IPS DF 4.7 (cell line): ENCODE measurements at regions not wholly inside any gene's neighbourhood (a gene's known extent, or its start where the extent isn't known, plus 50 kb on each side); places are given as distances from the start of the nearest gene placed in this dataset.
"Not testable (repeated sequence)": the region's sequence is repeated elsewhere in the genome, so short reads cannot be mapped to it uniquely, and the experiment has no call there.

Source experiments
- DNase-seq: peaks from one replicate; pipeline ENCODE4 v3.0.0-alpha.2; 2013; ENCODE audit warnings: low spot score; ENCODE audit errors: extremely low read depth

DNA sequence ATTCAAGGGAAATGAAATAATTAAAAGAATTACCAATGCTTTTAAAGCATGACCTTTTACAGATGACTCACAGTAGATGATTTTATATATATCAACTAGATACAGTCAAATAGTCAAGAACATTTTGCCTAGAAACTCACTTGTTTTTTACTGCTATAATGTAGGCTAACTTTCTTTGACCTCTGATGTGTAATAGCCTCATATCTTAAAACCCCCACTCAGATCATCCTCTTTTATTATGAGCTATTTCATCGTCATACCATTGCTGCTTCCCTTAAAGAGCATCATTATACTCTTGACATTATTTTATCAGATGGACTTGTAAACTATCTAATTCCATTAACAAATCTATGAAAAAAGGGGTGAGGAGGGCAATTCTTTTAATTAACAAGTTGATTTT is 355.9 kb upstream of the AGA start:
- DNase-seq: no peak

DNA sequence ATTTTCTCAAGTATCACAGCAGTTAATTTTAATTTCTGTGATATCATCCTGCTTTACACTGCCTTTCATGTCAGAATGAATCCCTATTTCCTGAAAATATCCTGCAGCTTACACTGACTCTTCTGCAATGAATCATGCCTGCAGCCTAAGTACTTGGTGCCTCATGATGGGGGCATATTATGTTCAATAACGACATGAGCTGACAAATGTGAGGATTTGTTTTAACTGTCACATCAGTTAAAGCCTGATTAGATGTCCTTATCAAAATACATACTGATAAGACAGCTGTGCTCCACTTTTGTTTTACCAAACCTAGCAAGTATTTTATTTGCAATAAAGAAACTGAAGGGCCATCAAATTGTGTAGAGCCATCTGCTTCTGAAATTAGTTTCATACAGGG is 359.9 kb upstream of the AGA start:
- DNase-seq: no peak

DNA sequence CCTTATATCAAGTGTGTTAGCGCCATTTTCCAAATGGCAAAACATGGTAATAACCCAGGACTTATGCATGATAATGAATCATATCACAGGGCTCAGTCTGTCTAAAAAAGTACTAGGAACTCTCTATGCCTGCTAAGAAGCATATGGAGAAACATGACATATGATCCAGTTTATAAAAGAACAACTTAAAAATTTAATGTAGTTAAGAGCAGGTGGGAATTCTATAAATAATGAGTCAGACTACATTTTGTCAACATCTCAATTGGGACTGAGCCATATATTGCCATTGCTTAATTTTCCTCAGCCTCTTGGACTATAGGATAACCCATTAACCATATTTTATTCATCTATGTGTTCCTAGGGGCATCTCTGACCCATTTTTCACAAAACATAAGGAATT is 360.4 kb upstream of the AGA start:
- no peak for DNase-seq

DNA sequence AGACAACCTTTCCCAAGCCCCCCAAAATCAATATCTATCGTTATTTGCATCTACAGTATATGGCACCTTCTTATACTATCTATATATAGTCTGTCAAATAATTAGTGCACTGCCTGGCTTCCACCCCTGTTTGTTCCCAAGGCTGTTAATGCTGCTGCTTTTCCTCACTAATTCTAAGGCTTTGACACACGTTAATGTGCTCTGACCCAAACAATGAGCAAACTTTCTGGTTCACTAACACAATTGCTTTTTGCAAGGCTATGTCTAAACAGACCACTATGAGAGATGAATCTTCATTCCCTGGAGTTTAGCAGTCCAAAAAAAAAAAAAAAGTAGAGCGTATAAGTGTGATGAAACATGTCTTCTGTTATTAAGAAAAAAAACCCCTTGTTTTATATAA is 360.9 kb upstream of the AGA start:
- no peak for DNase-seq

DNA sequence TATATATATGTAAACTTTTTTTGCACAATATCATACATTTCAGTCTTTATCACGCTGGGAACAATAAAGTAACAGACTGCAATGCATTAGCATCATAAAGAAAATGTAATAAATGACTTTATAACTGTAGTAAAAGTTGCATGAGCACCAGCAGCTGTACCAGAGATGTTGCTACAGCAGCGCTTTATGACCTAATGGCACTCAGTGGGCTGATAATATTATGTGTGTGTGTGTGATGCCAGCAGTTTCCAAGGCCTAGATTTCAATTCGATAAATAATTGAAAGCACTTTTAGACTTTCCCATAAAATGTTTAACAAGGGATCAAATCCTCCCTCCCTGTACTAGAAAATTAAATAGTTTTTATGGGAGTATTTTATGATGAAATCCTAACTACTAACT is 367.6 kb upstream of the AGA start:
- DNase-seq: no peak

DNA sequence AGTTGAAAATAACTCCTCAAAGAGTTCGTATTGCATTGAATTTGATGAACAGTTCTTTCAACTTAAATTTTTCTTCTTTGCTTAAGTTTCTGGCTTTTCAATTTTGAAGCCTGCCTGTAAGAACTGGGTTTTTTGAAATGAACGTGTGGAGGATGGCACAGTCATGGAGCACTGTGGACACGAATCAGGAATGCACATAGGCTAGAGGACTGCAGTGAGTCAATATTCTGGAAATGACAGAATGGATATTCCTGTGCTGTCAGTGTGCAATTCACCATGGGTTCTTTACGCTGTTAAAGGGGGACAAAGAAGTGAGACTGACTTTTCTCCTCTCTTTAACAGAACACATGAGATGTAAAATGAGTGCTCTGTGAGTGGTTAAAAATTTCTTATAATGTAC is 368.0 kb upstream of the AGA start:
- no peak for DNase-seq

DNA sequence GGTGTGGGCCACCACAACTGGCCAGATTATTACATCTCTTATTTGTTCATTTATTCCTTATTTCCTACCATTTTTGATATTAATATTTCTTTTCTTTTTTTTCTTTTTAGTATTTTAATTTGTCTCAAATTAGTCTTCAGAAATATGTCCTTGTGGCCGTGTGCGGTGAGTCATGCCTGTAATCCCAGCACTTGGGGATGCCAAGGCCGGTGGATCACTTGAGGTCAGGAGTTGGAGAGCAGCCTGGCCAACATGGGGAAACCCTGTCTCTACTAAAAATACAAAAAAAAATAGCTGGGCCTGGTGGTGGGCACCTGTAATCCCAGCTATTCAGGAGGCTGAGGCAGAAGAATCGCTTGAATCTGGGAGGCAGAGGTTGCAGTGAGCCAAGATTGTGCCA is 376.2 kb upstream of the AGA start:
- DNase-seq: not testable (repeated sequence)

DNA sequence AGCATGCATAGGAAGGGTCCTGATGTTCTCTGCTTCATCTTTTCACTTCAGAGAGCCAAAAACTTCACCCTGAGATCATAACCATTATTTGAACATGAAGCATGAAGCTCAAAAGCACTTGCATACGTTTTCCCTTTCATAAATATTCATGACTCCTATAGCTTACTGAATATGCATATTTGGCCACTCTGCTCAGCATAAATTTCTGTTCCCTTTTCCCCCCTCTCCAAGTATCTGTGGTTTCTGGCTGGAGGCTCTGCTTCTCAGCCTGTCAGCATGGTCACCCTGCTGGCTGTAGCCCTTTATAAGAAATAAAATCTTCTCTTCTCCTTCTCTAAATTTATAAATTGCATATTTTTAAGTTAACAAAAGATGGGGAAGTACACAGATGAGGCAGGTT is 384.7 kb upstream of the AGA start:
- DNase-seq: no peak

DNA sequence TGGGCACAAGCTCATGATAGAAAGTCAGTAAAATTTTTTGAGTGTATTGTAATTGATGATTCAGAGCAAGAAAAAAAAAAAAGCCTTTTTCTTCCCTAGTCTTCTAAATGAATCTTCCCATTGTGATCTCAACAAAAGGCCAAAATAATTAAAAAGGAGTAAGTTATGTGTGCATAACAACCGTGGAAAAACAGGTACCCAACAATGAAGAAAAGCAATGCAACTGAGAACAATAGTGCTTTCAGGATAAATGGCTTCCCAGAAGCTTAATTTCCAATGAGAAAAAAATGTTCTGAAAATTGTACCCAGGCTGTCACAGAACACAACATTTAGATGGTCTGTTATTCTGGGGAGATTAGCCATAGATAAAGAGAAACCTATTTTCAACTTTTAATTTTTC is 399.0 kb upstream of the AGA start:
- no peak for DNase-seq

DNA sequence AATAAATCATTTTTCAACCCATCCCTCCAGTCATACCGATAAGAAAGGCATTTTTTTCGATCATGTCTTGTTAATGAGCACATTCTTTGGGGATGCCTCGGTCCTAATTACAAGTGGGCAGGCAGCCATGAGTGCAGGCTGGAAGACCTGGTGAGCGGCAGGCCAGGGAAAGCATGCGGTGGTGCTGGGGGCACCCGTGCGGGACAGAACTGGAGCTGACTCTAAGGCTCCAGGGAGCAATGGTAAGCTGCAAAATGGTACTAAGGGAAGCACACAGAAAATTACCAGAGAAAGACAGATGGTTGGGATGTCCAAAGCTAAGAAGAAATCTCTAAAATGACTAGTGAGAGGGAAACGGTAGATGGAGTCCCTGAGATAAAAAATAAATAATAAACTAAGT is 411.0 kb upstream of the AGA start:
- DNase-seq: no peak

DNA sequence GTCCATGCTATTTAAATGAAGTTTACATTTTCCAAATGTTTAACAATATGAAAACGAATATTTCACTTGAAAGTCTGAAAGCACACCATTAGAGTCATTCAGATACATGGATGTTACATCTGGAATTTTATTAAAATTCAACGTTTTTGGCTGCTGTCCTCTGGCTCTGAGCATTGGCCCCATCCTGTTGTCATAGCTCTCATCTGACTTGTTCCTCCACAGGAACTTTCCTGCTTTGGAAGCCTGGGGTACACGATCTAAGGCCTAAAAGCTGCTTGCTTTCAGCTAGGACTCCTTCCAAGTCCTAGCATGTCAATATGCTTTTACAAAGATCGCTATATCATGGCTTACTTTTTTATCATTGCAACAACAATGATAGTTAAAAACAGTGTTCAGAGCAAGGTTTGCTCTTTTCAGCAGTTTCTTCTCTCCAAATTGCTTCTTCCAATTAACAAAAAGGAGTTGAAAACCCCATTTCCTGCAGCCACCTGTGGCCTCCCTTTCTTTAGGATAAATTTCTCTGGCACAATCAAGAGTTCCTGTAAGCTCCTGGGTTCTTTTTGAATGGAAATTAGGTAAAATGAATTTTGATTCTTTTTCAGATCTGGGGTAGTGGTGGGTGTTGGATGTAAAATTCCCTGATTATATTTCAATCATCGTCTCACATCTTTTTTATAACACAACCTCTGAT is 413.4 kb upstream of the AGA start:
- no peak for DNase-seq

DNA sequence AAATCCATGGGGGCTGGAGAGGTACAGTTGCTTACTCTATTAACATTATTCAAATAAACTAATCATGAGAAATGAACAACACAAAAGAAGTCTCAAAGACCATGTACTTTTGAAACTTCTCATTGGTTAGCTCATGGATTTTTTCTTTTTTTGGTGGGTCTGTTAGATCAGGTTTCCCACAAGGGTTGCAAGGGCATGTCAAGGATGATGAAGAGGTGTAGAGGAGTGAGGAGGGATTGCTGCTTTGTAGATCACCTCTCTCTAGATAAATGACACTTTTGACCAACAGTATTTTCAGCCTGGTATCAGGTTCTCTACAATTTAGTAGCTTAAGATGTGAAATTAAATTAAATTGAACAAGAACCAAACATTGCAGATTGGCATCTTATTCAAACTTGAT is 417.9 kb upstream of the AGA start:
- DNase-seq: no peak

DNA sequence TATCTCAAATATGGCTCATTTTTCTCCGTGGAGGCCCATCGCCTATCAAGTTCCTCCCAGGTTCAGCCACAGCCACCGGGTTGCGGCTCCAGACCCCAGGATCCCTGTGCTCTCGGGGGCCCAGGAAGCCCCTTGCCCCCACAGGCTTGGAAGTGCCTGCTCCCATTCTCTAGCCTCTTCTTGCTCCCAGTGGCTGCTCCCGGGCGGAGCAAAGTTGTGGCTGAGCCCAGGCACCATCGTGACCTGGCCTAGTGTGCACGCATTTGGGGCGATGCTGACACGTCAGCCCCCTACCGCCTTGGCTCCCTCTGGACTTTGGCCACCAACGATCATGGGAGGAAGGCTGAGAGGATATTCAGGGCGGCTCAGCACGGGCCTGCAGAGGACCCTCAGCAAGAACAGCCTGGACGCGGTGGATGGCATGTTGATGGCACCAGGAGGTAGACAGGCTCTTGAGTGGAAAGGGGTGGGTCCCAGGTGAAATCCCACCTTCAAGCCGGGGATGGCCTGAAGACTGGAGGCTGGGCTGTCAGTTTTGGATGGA is 419.4 kb upstream of the AGA start:
- DNase-seq: no peak

DNA sequence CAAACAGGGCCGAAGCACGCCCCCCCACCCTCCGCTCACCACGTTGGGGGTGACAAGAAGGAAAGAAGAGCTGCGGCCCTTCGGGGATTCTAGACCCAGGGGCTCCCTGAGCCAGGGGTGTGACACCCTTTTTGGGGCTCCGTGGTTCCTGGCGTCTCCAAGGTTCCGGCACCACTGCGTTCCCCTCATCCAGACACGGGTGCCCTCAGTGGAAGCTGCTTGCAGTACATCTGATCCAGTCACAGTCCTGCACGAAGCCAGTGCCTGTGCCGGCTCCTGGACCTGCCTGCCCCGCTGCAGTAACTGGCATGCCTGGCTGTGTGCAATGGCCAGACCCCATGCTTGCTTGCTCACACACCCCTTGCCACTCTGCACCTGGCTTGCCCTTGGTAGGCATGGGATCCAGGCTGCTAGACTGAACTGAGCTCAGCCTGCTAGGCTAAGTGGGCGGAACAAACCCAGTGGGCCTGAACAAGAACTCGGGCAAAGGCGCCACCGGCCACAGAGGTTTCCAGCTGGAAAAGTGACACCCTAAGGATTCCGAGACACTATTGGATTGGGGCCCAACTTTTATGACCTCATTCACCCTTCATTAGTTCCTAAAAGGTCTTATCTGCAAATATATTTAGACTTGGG is 420.4 kb upstream of the AGA start:
- no peak for DNase-seq

DNA sequence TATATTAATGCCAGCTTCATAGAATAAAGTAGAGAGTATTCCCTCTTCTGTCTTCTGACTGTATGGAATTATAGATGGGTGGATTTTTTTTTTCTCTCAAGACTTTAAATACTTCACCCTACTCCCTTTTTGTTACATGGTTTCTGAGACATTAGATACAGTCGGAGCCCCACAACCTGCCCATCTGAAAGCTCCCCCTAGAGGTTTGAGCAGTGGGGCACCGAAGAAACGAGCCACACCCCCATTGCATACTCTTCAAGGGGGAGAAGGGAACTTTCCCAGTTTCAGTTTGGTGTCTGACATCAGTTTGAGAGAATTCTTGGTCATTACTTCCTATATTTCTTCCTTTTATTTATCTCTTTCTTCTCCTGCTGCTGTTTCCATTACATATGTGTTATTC is 437.6 kb upstream of the AGA start:
- no peak for DNase-seq

DNA sequence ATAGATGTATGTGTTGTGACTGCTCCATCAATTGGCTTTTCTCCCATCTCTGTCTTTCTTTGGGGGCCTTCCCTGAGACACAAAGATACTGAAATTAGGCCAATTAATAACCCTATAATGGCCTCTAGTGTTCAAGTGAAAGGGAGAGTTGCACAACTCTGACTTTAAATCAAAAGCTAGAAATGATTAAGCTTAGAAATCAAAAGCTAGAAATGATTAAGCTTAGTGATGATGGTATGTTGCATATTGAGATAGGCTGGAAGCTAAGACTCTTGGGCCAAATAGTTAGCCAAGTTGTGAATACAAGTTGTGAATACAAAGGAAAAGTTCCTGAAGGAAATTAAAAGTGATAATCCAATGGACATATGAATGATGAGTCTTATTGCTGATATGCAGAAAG is 452.9 kb upstream of the AGA start:
- no peak for DNase-seq

DNA sequence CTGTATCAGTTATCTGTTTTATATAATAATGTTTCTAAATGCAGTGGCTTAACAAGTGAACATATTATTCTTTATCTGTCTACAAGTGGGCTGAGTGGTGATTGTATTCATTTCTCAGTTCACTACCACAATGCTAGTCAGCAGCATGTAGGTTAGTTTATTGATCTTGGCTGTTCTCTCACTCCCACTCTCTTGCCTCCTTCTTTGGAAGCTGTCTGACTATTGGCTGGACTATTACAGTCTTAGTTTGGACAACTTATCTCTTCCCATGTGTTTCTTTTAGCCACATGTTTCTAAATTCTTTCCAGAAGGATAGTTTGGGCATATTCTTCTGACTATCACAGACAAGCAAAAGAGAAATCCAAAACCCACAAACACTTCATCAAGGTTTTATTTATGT is 459.5 kb upstream of the AGA start:
- DNase-seq: no peak

DNA sequence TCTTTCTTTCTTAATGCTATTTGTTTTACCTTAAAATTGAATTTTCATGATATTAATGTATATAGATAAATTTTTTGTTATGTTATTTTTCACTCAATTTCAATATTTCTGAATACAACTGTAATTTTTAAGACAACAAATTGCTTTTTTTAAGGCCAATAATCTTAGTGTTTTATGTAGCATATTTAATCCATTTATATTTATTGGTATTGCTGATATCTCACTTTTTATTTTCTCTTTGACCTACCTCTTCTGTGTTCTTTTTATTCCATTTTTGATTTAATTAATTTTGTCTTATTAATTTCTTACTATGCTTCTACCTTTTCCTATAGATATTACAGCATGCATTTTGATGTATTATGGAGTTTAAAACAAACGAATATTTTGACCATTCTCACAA is 460.1 kb upstream of the AGA start:
- DNase-seq: no peak

DNA sequence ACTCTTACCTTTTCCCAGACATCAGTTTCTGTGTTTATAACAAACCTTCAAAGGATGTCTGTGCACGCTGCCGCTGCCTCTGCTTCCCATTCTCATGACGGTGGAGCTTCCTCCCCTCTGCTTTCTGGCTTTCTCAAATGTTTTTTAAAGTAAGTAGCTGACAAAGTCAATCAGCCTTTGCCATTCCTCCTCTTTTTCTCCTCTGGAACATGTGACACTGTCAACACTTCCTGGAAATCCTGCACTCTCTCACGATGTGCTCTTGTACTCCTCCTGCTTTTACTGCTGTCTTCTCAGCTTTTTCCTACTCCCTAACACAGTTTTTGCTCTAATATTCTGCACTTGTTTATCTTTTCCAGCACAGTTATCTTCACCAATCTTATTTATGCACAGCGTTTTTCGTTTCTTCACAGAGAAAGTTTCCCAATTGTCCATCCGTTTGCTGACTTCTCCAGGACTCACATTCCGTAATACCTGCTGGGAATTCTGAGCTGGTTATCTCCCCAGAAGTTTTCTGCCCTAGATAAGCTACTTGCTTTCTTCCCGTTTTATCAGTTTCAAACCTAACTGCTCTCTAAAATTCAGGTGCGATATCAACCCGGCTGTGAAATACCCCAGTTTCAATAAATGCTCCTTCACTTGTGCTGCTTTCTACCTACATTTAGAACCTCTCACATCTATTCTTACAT is 465.6 kb upstream of the AGA start:
- no peak for DNase-seq

DNA sequence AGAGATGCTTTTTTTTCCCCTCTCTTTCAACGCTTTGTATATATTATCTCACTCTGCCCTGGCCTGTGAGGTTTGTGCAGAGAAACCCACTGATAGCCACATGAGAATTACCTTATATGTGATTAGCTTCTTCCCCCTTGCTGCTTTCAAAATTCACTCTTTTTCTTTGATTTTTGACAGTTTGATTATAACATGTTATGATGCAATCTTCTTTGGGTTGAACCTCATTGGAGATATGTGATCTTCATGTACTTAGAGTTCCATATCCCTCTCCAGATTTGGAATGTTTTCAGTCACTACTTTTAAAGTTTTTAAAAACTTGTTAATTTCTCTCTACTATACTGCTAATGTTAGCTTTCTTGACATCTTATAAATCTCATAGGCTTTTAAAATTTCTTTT is 479.5 kb upstream of the AGA start:
- DNase-seq: no peak

DNA sequence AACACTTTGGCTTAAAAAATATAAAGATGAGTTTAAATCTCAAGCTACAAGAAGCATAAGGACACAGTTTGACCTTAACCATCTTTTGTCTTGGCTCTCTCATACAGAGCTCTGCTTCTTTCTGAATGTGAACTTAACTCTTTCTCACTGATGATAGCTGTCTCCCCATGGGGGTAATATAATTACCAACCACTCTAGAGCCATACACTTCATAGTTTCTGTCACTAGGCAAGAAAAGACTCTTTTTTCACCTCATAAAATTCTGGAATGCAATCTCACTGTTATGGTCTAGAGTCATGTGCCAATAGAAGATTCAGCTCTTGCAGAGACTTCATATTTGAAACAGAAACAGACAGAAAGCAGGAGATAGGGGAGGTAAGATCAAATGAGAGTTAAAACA is 481.7 kb upstream of the AGA start:
- DNase-seq: no peak

DNA sequence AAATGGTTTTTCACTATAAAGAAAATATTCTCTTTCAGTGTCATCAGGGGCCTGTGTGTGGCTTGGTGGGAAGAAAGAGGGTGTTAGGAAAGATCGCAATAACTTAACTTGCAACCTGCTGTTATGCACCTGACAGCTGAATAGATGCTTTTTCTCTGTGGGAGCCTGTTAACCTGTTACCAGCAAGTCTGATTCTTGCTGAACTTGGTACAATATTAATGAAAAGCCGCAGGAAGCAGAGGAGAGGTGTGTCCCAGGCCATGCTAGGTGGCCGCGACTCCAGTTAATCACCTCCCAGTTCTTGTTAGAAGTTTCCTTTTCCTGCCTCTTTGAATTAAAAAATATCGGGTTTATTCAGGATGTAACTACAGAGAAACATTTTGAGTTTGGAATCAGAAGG is 494.8 kb upstream of the AGA start:
- no peak for DNase-seq

DNA sequence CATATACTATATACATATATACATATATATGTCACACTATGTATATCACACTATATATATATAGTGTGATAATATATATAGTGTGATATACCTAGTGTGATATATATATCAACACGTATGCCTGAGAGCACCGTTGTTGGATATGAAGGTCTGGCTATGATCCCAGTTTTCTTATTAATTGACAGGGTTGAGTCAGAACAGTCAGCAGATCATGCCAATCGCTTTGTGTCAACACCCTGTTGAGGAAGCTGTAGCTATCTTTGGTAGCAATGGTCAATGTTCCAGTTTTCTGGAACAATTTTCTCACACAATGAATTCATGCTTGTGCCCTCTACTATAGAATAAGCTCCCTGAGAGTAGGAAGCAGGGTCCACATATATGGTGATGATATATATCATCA is 496.0 kb upstream of the AGA start:
- no peak for DNase-seq
